ENCODE measurements at regions not wholly inside any gene's neighbourhood (a gene's known extent, or its start where the extent isn't known, plus 50 kb on each side); places are given as distances from the start of the nearest gene placed in this dataset.

DNA sequence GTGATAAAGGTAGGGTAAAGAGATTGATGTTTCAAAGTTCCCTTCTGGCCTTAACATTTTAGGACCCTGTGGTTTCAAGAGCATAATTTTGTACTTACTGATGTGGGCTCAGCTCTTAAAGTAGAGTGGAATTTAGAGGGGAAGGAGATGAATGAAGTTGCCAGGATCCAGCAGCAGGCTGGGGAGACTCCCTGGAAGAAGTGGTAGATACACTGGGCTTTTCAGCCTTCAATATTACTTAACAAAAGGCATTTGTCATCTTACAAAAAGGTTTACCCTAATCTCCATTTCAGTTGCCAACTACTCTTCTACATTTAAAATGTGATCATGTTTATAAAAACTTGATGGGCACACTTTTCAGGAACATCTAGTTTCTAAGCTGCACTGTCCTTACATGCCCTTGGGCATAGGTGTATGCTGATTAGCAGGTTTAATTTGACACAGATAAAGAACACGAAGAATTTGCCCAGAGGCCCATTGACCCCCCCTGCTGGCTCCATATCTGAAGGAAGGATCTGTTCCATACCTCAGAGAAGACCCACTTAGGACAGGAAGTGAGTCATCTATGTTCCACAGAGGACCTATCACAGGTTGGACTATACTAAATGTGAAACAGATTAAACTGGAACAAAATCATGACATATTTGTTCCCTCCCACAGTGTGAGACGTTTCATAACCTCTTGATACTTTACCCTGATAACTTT lies 93.0 kb upstream of the LPP start:
- no TSS peak for BruUV-seq (replicated peaks)
- ChIA-PET CTCF (interaction anchor here (0.6 to 2.3 kb wide), 5 partner anchors 126 to 320 kb away, joined by 3 to 11 read pairs (median 3); no protein-coding TSS in a partner anchor), POLR2A (no interaction called here), RAD21 (ENCODE audit: unreplicated experiment) (no interaction called here), SMC1A (ENCODE audit: uncharacterized antibody, unreplicated experiment) (interaction anchor here (1.2 kb wide), 1 partner anchor 13 kb away, joined by 3 read pairs; no protein-coding TSS in a partner anchor)
- no peaks in the 10 kb centered on the region for H3K9me3 ChIP-seq (replicated peaks; ENCODE audit: control insufficient read depth, insufficient read depth, low read length)
- no peak for FAIRE-seq
- WGBS (ENCODE audit: insufficient coverage, insufficient replicate concordance, low lambda C conversion rate, missing lambda C conversion rate): 0% methylated on average over 2 of the region's 2 CpGs
- peaks cover 0 to 3% of the 10 kb centered on the region in 2 experiments; a peak in 1 of 4 replicates for H3K27me3 ChIP-seq (replicated peaks in 1 of 2; ENCODE audit: control insufficient read depth in 2 of 2, insufficient read depth in 2 of 2, low read length in 1 of 2)
- H3K36me3 ChIP-seq (ENCODE audit: control insufficient read depth in 2 of 2, insufficient read depth in 2 of 2, low read length in 1 of 2): no peaks in the 10 kb centered on the region
- no peak overlapping the region for H3K9ac ChIP-seq (ENCODE audit: control insufficient read depth, insufficient read depth, low read length)
- H3K79me2 ChIP-seq (ENCODE audit: control insufficient read depth, insufficient read depth, low read length): no peaks in the 10 kb centered on the region
- TF ChIP-seq BMI1 (IDR thresholded peaks at IDR 0.05; ENCODE audit: borderline replicate concordance) (no peak), POU2F2 (IDR thresholded peaks at IDR 0.05; ENCODE audit: borderline replicate concordance, low read depth, low read length) (no peak), CHD1 (IDR thresholded peaks at IDR 0.05; ENCODE audit: low read depth, low read length) (no peak), RAD21 (IDR thresholded peaks at IDR 0.05; ENCODE audit: insufficient read depth, low read depth, low read length) (0 out of 2 replicates have a peak, but pooled peaks have one; percentile 7), ZNF622 (IDR thresholded peaks at IDR 0.05) (no peak), HDAC2 (IDR thresholded peaks at IDR 0.05) (no peak), SMAD5 (IDR thresholded peaks at IDR 0.05; ENCODE audit: low read depth) (no peak)
- ATAC-seq: peak; percentile 54; the same call in 2 of the 3 replicates
- no peak overlapping the region for H2AFZ ChIP-seq (ENCODE audit: control insufficient read depth, low read depth, low read length)
- no peak overlapping the region for H3K4me2 ChIP-seq (ENCODE audit: control insufficient read depth, insufficient read depth)
- in situ Hi-C loops (cut with MboI): no loop called here
- intact Hi-C loops (cut with micrococcal nuclease; ENCODE audit: unreplicated experiment): loop anchor here (5.0 to 10.0 kb wide), 2 partner anchors 319 to 894 kb away; no protein-coding TSS in a partner anchor
- H3K4me3 ChIP-seq: no peak overlapping the region
- no peaks in the 10 kb centered on the region for H4K20me1 ChIP-seq (ENCODE audit: control insufficient read depth, insufficient read depth)
- DNase-seq (ENCODE audit: low read depth, low spot score): no peak
- H3K27ac ChIP-seq (ENCODE audit: control insufficient read depth, insufficient read depth): no peak overlapping the region
- H3K4me1 ChIP-seq (ENCODE audit: control insufficient read depth, insufficient read depth, low read length): no peaks in the 10 kb centered on the region

DNA sequence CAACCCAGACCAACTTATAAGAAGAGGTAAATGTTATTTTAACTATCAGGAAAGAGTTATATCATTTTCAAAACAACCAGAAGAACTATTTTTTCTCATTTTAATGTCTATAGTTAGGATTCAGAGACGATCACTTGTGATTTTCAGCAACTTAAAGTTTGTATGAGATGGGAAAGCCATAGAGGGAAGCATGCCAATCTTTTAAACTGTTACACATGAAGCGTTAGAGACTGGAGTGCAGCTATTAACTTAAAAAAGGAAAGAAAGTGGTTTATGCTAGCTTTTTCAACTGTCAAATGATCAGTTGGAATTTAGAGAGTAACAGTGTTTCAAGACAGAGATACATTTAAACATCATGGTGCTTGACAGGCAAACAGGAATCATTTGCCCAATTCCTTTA lies 91.7 kb upstream of the LPP start:
- H3K79me2 ChIP-seq (ENCODE audit: control insufficient read depth, insufficient read depth, low read length): no peaks in the 10 kb centered on the region
- no peak overlapping the region for H3K4me2 ChIP-seq (ENCODE audit: control insufficient read depth, insufficient read depth)
- no peaks in the 10 kb centered on the region for H3K9me3 ChIP-seq (replicated peaks; ENCODE audit: control insufficient read depth, insufficient read depth, low read length)
- SMC1A ChIA-PET (ENCODE audit: uncharacterized antibody, unreplicated experiment): interaction anchor here (0.7 to 1.3 kb wide), 2 partner anchors 11 to 321 kb away, joined by 3 read pairs; no protein-coding TSS in a partner anchor
- CTCF ChIA-PET: interaction anchor here (1.3 to 2.3 kb wide), 2 partner anchors 320 to 322 kb away, joined by 3 to 11 read pairs; no protein-coding TSS in a partner anchor
- no peak overlapping the region for H2AFZ ChIP-seq (ENCODE audit: control insufficient read depth, low read depth, low read length)
- ATAC-seq: no peak
- H3K9ac ChIP-seq (ENCODE audit: control insufficient read depth, insufficient read depth, low read length): no peak overlapping the region
- RAD21 ChIA-PET (ENCODE audit: unreplicated experiment): no interaction called here
- in situ Hi-C loops (cut with MboI) (no loop called here), intact Hi-C loops (cut with micrococcal nuclease; ENCODE audit: unreplicated experiment) (loop anchor here (5.0 to 10.0 kb wide), 2 partner anchors 320 to 893 kb away; no protein-coding TSS in a partner anchor)
- no peak overlapping the region for H3K4me3 ChIP-seq
- no peaks in the 10 kb centered on the region for H3K4me1 ChIP-seq (ENCODE audit: control insufficient read depth, insufficient read depth, low read length)
- peaks cover 0 to 3% of the 10 kb centered on the region in 2 experiments; a peak in 1 of 4 replicates for H3K27me3 ChIP-seq (replicated peaks in 1 of 2; ENCODE audit: control insufficient read depth in 2 of 2, insufficient read depth in 2 of 2, low read length in 1 of 2)
- FAIRE-seq: no peak
- H3K36me3 ChIP-seq (ENCODE audit: control insufficient read depth in 2 of 2, insufficient read depth in 2 of 2, low read length in 1 of 2): no peaks in the 10 kb centered on the region
- no TSS peak for BruUV-seq (replicated peaks)
- DNase-seq (ENCODE audit: low read depth, low spot score): no peak
- TF ChIP-seq GATAD2B (conservative IDR thresholded peaks at IDR 0.05; ENCODE audit: low read depth) (no peak), BACH1 (IDR thresholded peaks at IDR 0.05; ENCODE audit: borderline replicate concordance) (no peak), CHD4 (IDR thresholded peaks at IDR 0.05) (no peak), PAX5 (IDR thresholded peaks at IDR 0.05; ENCODE audit: borderline replicate concordance, low read depth, low read length) (no peak)
- TF ChIP-seq, protein P1, sequence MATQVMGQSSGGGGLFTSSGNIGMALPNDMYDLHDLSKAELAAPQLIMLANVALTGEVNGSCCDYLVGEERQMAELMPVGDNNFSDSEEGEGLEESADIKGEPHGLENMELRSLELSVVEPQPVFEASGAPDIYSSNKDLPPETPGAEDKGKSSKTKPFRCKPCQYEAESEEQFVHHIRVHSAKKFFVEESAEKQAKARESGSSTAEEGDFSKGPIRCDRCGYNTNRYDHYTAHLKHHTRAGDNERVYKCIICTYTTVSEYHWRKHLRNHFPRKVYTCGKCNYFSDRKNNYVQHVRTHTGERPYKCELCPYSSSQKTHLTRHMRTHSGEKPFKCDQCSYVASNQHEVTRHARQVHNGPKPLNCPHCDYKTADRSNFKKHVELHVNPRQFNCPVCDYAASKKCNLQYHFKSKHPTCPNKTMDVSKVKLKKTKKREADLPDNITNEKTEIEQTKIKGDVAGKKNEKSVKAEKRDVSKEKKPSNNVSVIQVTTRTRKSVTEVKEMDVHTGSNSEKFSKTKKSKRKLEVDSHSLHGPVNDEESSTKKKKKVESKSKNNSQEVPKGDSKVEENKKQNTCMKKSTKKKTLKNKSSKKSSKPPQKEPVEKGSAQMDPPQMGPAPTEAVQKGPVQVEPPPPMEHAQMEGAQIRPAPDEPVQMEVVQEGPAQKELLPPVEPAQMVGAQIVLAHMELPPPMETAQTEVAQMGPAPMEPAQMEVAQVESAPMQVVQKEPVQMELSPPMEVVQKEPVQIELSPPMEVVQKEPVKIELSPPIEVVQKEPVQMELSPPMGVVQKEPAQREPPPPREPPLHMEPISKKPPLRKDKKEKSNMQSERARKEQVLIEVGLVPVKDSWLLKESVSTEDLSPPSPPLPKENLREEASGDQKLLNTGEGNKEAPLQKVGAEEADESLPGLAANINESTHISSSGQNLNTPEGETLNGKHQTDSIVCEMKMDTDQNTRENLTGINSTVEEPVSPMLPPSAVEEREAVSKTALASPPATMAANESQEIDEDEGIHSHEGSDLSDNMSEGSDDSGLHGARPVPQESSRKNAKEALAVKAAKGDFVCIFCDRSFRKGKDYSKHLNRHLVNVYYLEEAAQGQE (IDR thresholded peaks at IDR 0.05; ENCODE audit: low read depth, low read length): no peak
- no peak overlapping the region for H3K27ac ChIP-seq (ENCODE audit: control insufficient read depth, insufficient read depth)
- POLR2A ChIA-PET: no interaction called here
- no peaks in the 10 kb centered on the region for H4K20me1 ChIP-seq (ENCODE audit: control insufficient read depth, insufficient read depth)
- WGBS (ENCODE audit: insufficient coverage, insufficient replicate concordance, low lambda C conversion rate, missing lambda C conversion rate): 23% methylated on average over 2 of the region's 2 CpGs
